OCI-LY1 (cell line): ENCODE measurements at regions not wholly inside any gene's neighbourhood (a gene's known extent, or its start where the extent isn't known, plus 50 kb on each side); places are given as distances from the start of the nearest gene placed in this dataset.

Source experiments
- H2AFZ ChIP-seq: fragments of 200-600 bp; sonication (generic), shearing (Covaris generic); 2 replicates; pipeline ENCODE4 v1.6.0; 2014; ENCODE audit warnings: antibody characterized with exemption, mild to moderate bottlenecking, low read length
- H3F3A ChIP-seq: fragments of 200-600 bp; sonication (generic), shearing (Covaris generic); 2 replicates; pipeline ENCODE4 v1.6.0; 2014; ENCODE audit warnings: mild to moderate bottlenecking, antibody characterized with exemption, low read length, moderate library complexity; ENCODE audit not compliant: insufficient read depth
- H3K27ac ChIP-seq: fragments of 200-600 bp; sonication (generic); 2 replicates; pipeline ENCODE4 v1.5.1; 2014; ENCODE audit warnings: low read length, mixed run types, mild to moderate bottlenecking, low read depth; ENCODE audit not compliant: poor library complexity, severe bottlenecking
- H3K27me3 ChIP-seq: fragments of 200-600 bp; sonication (generic); 2 replicates; pipeline ENCODE4 v1.6.0; 2014; ENCODE audit warnings: antibody characterized with exemption, mild to moderate bottlenecking, low read length, moderate library complexity; ENCODE audit not compliant: insufficient read depth
- H3K36me3 ChIP-seq: fragments of 200-600 bp; sonication (generic); 2 replicates; pipeline ENCODE4 v1.6.1; 2014; ENCODE audit warnings: mild to moderate bottlenecking, antibody characterized with exemption, low read length, moderate library complexity, mixed read lengths; ENCODE audit not compliant: insufficient read depth
- H3K4me1 ChIP-seq: fragments of 200-600 bp; sonication (generic); 2 replicates; pipeline ENCODE4 v1.5.1; 2014; ENCODE audit warnings: mild to moderate bottlenecking, low read length, moderate library complexity; ENCODE audit not compliant: insufficient read depth, severe bottlenecking
- H3K4me2 ChIP-seq: fragments of 200-600 bp; sonication (generic), shearing (Covaris generic); 2 replicates; pipeline ENCODE4 v1.6.1; 2014; ENCODE audit warnings: low read length
- H3K4me3 ChIP-seq: fragments of 200-600 bp; sonication (generic); 2 replicates; pipeline ENCODE4 v1.5.1; 2014; ENCODE audit warnings: low read length, low read depth, mild to moderate bottlenecking, mixed read lengths; ENCODE audit not compliant: poor library complexity, severe bottlenecking
- H3K79me2 ChIP-seq: fragments of 200-600 bp; shearing (Covaris generic); 2 replicates; pipeline ENCODE4 v1.6.1; 2016; ENCODE audit warnings: mixed run types, low read length, mixed read lengths; ENCODE audit not compliant: insufficient read depth
- H3K9ac ChIP-seq: fragments of 200-600 bp; sonication (generic), shearing (Covaris generic); 2 replicates; pipeline ENCODE4 v1.6.1; 2014; ENCODE audit warnings: mild to moderate bottlenecking, low read length, mixed read lengths
- H3K9me2 ChIP-seq: fragments of 200-600 bp; sonication (generic), shearing (Covaris generic); 2 replicates; pipeline ENCODE4 v1.6.1; 2014; ENCODE audit warnings: low read depth, mild to moderate bottlenecking, low read length, mixed read lengths
- H3K9me3 ChIP-seq: fragments of 200-600 bp; shearing (Covaris generic); 2 replicates; pipeline ENCODE4 v1.6.1; 2014; ENCODE audit warnings: low read length, mixed read lengths
- H4K20me1 ChIP-seq: fragments of 200-600 bp; sonication (generic), shearing (Covaris generic); 2 replicates; pipeline ENCODE4 v1.6.0; 2016; ENCODE audit warnings: mild to moderate bottlenecking, low read length; ENCODE audit not compliant: insufficient read depth
- CTCF ChIP-seq: fragments of 200-600 bp; sonication (generic), shearing (Covaris generic); IDR thresholded peaks from 2 replicates; pipeline ENCODE4 v1.5.1; 2017; ENCODE audit warnings: mild to moderate bottlenecking, antibody characterized with exemption, low read length, moderate library complexity, mixed read lengths
- EZH2 ChIP-seq: fragments of 200-600 bp; sonication (generic), shearing (Covaris generic); IDR thresholded peaks from 2 replicates; pipeline ENCODE4 v1.8.0; 2017; ENCODE audit warnings: borderline replicate concordance, mixed run types, mild to moderate bottlenecking, antibody characterized with exemption, low read length, moderate library complexity, mixed read lengths

GRCh38 chr14:104343294-104343625 is 204.9 kb downstream of the KIF26A start:
- Histone ChIP-seq H3K27ac (no peak overlapping the region), H3K4me2 (no peak overlapping the region), H3K9me3 (peaks cover under 1% of the 10 kb centered on the region; the same call in 1 of the 2 replicates), H3K4me1 (no peaks in the 10 kb centered on the region), H3K79me2 (no peaks in the 10 kb centered on the region), H3K4me3 (no peak overlapping the region), H3K27me3 (peaks cover 7% of the 10 kb centered on the region; the same call in 1 of the 2 replicates), H2AFZ (no peak overlapping the region), H3K36me3 (no peaks in the 10 kb centered on the region), H3F3A (no peaks in the 10 kb centered on the region), H4K20me1 (no peaks in the 10 kb centered on the region), H3K9me2 (no peaks in the 10 kb centered on the region), H3K9ac (no peak overlapping the region)
- TF ChIP-seq CTCF (no peak), EZH2 (no peak)

- no peaks in the 10 kb centered on the region for H3K9me3 ChIP-seq
- H3K4me2 ChIP-seq = no peak overlapping the region
- H3K79me2 ChIP-seq = no peaks in the 10 kb centered on the region
- H3F3A ChIP-seq = no peaks in the 10 kb centered on the region
- H3K4me3 ChIP-seq = no peak overlapping the region
- no peaks in the 10 kb centered on the region for H4K20me1 ChIP-seq
- peaks cover 7% of the 10 kb centered on the region; the same call in 1 of the 2 replicates for H3K27me3 ChIP-seq
- H3K36me3 ChIP-seq = no peaks in the 10 kb centered on the region
- no peaks in the 10 kb centered on the region for H3K9me2 ChIP-seq
- H3K27ac ChIP-seq = no peak overlapping the region
- no peak overlapping the region for H3K9ac ChIP-seq
- H3K4me1 ChIP-seq = no peaks in the 10 kb centered on the region
- H2AFZ ChIP-seq = no peak overlapping the region
- TF ChIP-seq CTCF = no peak
- no peak for TF ChIP-seq EZH2
Observed at GRCh38 chr14:104343690-104344640, 205.6 kb downstream of the KIF26A start.

- Histone ChIP-seq H3K4me2 (no peak overlapping the region), H2AFZ (no peak overlapping the region), H3K79me2 (no peaks in the 10 kb centered on the region), H3K27me3 (peaks cover 7% of the 10 kb centered on the region; the same call in 1 of the 2 replicates), H3K36me3 (no peaks in the 10 kb centered on the region), H3F3A (no peaks in the 10 kb centered on the region), H4K20me1 (no peaks in the 10 kb centered on the region), H3K27ac (no peak overlapping the region), H3K9me3 (no peaks in the 10 kb centered on the region), H3K9ac (no peak overlapping the region), H3K9me2 (no peaks in the 10 kb centered on the region), H3K4me3 (no peak overlapping the region), H3K4me1 (no peaks in the 10 kb centered on the region)
- no peak for TF ChIP-seq CTCF
Observed at GRCh38 chr14:104344818-104345620, 206.6 kb downstream of the KIF26A start.
